ENCODE measurements at regions not wholly inside any gene's neighbourhood (a gene's known extent, or its start where the extent isn't known, plus 50 kb on each side); places are given as distances from the start of the nearest gene placed in this dataset.

DNA sequence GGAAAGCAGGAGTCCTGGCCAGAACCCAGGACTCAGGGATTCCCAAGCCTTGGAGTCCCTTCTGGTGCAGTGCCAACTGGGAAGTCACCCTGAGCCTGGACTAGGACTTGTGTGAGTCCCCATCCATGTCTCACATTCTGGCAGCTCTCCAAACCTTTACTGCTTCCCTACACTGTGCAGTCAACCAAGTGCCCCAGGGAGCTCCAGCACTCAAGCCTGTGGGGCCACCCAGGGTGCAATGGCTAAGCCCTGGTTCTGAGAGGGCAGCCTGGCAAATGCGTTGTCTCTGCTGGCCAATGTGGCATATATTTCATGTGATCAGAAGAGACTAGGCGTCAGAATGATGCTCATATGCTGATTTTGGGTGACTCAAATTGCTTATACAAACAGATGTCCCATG is 223.4 kb downstream of the SP3 start:
- H3K4me3 ChIP-seq (ENCODE audit: low read depth, low read length): no peak overlapping the region
- TF ChIP-seq, protein P1, sequence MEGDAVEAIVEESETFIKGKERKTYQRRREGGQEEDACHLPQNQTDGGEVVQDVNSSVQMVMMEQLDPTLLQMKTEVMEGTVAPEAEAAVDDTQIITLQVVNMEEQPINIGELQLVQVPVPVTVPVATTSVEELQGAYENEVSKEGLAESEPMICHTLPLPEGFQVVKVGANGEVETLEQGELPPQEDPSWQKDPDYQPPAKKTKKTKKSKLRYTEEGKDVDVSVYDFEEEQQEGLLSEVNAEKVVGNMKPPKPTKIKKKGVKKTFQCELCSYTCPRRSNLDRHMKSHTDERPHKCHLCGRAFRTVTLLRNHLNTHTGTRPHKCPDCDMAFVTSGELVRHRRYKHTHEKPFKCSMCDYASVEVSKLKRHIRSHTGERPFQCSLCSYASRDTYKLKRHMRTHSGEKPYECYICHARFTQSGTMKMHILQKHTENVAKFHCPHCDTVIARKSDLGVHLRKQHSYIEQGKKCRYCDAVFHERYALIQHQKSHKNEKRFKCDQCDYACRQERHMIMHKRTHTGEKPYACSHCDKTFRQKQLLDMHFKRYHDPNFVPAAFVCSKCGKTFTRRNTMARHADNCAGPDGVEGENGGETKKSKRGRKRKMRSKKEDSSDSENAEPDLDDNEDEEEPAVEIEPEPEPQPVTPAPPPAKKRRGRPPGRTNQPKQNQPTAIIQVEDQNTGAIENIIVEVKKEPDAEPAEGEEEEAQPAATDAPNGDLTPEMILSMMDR (IDR thresholded peaks at IDR 0.05; ENCODE audit: control insufficient read depth, extremely low read depth, insufficient read depth): no peak
- DNase-seq (ENCODE audit: low read depth): no peak

DNA sequence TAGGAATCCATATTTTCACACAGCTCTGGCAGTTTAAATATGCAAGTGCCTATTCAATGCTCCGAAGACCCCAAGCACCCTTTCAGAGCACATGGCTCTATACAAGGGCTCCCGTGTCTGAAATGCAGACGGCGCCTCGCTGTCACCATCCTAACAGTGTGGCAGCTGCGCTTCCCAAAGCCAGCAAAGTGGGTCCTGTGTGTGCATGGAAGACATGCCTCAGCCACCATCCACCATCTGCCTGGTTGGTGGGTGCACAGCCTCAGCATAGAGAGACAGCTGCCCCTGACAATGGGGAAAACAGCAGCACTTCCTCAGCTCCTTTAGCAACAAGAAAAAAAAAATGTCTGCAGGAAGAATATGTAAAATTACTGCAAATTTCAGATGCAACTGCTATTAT is 218.1 kb downstream of the SP3 start:
- TF ChIP-seq, protein P1 (IDR thresholded peaks at IDR 0.05; ENCODE audit: control insufficient read depth, extremely low read depth, insufficient read depth): no peak
- no peak overlapping the region for H3K4me3 ChIP-seq (ENCODE audit: low read depth, low read length)
- no peak for DNase-seq (ENCODE audit: low read depth)

DNA sequence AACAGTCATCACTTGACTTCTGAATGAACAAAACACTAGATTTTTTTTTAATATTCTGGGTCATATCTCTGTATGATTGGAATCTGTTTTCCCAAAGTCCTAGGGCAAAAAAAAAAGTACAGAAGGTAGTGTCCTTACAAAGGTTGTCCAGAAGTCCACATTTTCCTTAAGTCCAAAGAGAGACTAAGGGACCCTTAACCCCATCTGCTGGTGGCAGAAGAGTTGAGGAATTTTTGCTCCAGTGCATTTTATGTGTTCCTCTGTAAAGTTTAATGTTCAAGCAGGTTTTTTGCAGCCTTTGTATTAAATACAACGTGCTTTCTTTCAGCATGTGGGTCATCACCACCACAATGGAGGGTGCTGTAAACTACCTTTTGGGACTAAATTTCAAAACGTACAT is 215.9 kb downstream of the SP3 start:
- TF ChIP-seq, protein P1 (IDR thresholded peaks at IDR 0.05; ENCODE audit: control insufficient read depth, extremely low read depth, insufficient read depth): peak; percentile 50
- H3K4me3 ChIP-seq (ENCODE audit: low read depth, low read length): no peak overlapping the region
- peak; percentile 17 for DNase-seq (ENCODE audit: low read depth)

DNA sequence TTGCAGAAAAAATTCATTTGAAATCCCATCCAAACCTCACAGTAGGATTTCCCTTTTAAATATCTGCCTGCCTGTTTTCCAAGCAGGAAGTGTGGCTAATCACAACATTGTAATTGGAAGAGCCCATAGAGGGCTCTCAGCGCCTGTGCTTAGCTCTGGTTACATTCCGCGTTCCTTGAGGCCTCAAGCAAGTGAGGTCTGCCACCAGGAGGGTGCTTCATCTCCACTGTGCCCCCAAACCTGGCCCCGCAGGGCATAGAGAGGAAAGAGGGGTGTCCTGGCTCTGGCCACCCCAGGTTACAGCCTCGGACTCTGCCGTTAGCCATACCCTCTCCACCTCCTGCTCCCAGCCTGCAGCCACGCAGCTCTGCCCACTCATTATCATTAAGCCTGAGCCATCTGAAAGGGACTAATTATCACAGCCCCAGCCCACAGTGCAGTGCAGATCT is 214.8 kb downstream of the SP3 start:
- no peak for DNase-seq (ENCODE audit: low read depth)
- TF ChIP-seq, protein P1 (IDR thresholded peaks at IDR 0.05; ENCODE audit: control insufficient read depth, extremely low read depth, insufficient read depth): no peak
- H3K4me3 ChIP-seq (ENCODE audit: low read depth, low read length): no peak overlapping the region

DNA sequence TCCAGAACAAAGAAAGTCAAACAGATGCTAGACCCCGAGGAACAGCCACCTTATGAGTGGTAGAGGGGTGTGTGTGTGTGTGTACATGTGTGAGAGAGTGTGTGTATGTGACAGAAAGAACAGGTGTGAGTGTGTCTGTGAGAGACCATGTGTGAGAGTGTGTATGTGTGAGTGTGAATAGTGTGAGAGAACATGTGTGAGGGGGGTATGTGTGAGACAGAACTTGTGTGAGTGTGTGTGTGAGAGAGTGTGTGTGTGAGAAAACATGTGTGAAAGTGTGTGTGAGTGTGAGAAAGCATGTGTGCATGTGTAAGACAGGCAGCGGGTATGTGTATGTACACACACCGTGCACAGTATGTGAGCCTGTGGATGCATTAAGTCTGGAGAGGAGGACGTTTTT is 214.3 kb downstream of the SP3 start:
- DNase-seq (ENCODE audit: low read depth): no peak
- H3K4me3 ChIP-seq (ENCODE audit: low read depth, low read length): no peak overlapping the region
- TF ChIP-seq, protein P1 (IDR thresholded peaks at IDR 0.05; ENCODE audit: control insufficient read depth, extremely low read depth, insufficient read depth): no peak

DNA sequence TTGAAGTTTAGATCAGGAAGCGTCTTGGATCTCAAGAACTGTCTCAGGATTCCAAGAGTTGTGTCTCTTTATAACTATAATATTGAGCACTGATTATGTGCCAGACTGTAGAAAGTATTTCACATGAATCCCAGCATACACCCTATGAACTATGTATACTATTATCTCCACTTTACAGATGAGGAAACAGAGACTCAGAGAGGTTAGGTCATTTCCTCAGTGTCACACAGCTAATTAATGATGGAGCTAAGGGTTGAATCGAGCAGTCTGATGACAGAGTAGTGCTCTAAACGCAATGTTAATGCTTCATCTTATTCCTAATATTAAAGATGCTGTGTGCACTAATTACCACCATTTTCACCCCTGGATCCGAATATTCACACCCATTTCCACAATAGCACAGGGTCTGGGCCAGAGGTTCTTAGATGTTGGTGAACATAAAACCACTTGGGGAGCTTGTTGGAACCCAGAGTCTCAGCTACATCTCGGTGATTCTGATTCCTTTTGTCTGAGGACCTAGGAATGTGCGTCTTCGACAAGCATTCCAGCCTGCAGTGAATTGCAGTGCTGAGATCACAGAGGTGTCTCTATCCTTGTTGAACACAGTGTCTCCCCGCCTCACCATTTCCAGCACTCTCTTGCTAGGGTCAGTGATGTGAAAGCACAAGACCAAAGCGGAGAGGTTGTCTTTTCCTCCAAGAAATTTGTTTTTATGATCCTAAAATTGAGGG is 213.8 kb downstream of the SP3 start:
- TF ChIP-seq, protein P1 (IDR thresholded peaks at IDR 0.05; ENCODE audit: control insufficient read depth, extremely low read depth, insufficient read depth): no peak
- DNase-seq (ENCODE audit: low read depth): no peak
- H3K4me3 ChIP-seq (ENCODE audit: low read depth, low read length): no peak overlapping the region

DNA sequence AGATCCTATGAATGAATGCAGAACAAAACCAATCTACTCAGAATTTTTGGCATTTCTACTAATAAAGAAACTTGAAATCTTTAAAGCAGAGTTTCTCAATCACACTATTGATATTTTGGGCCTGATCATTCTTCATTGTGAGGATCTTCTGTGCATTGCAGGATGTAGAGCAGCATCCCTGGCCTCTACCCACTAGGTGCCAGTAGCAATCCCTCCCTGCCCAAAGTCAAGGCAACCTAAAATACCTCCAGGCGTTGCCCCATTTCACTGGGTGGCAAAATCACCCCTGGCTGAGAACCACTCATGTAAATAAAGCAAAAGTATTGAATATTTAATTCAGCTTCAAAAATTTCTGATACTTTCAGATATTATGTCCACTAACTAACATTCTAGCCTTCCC is 213.0 kb downstream of the SP3 start:
- no peak for DNase-seq (ENCODE audit: low read depth)

More for the DNA sequence above, 213.0 kb downstream of the SP3 start:
- TF ChIP-seq, protein P1 (IDR thresholded peaks at IDR 0.05; ENCODE audit: control insufficient read depth, extremely low read depth, insufficient read depth): peak; percentile 66
- no peak overlapping the region for H3K4me3 ChIP-seq (ENCODE audit: low read depth, low read length)

Measured in LNCaP clone FGC (cell line).